Activated T-helper 2 cell treated with anti-CD3 and anti-CD28 coated beads, Interferon-gamma antibody, Interleukin-2, Interleukin-4, amounts not matched to agents 10 μg/mL and 5 μg/mL and 100 μg/mL, durations not matched to agents 14 hours and 24 hours and 36 hours (primary cell): ENCODE measurements at regions not wholly inside any gene's neighbourhood (a gene's known extent, or its start where the extent isn't known, plus 50 kb on each side); places are given as distances from the start of the nearest gene placed in this dataset.

Experiments used
- DNase-seq: peaks from one replicate; pipeline ENCODE4 v3.0.0; 2021; ENCODE audit warnings: low spot score
- H3K27ac Mint-ChIP-seq: one replicate; pipeline ENCODE4 v1.8.0; 2021; ENCODE audit warnings: mixed read lengths
- H3K27me3 Mint-ChIP-seq: one replicate; pipeline ENCODE4 v1.8.0; 2021; ENCODE audit warnings: low read depth, mixed read lengths
- H3K36me3 Mint-ChIP-seq: one replicate; pipeline ENCODE4 v1.8.0; 2021; ENCODE audit warnings: low read depth, mixed read lengths
- H3K4me1 Mint-ChIP-seq: one replicate; pipeline ENCODE4 v1.8.0; 2021; ENCODE audit warnings: low read depth, mixed read lengths
- H3K4me3 Mint-ChIP-seq: one replicate; pipeline ENCODE4 v1.8.0; 2021; ENCODE audit warnings: low read depth, mild to moderate bottlenecking, moderate library complexity, mixed read lengths
- H3K9me3 Mint-ChIP-seq: one replicate; pipeline ENCODE4 v1.8.0; 2021; ENCODE audit warnings: mixed read lengths
- intact Hi-C: fragments of 100-400 bp; cut with micrococcal nuclease; formaldehyde crosslinking; loops from one replicate; pipeline ENCODE4 v1.15.1; 2023

DNA sequence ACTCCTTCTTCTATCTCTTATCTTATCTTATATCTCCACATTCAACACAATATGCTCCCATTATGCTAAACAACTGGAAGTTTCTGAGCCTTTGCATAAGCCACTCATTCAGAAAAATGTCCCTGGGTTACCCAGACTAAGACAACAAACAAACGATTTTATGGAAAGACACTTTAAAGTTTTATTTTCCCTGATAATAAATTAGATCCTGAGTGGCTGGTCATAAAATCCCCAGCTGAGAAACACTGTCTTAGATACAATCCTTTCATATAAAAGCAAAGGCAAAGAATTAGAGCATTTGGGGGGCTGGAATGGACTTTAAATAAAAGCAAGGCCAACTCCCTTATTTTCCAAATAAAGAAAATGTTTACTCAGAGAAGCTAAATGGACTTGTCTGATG lies 322.3 kb downstream of the GBE1 start:
- no peaks in the 10 kb centered on the region for H3K4me1 Mint-ChIP-seq
- no peak overlapping the region for H3K27ac Mint-ChIP-seq
- no peaks in the 10 kb centered on the region for H3K27me3 Mint-ChIP-seq
- no peaks in the 10 kb centered on the region for H3K36me3 Mint-ChIP-seq
- intact Hi-C loops: no loop called here
- H3K4me3 Mint-ChIP-seq: no peak overlapping the region
- DNase-seq: no peak
- no peaks in the 10 kb centered on the region for H3K9me3 Mint-ChIP-seq

DNA sequence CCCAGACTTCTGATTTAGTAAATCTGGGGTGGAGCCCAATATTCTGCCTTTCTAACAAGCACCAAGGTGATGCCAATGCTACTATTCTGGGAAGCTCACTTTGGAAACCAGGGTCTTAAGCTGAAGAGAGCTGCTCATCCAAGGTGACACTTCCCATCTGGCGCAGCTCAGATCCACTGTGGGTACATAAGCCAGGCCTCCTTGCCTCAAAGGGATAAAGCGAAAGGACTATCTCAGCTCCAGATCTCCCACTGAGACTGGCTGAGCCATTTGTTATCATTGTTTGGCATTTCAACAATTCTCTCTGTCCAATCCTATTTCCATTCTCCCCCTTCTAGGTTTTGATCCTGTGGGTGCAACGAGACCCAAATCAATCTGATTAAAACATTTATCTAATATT lies 323.8 kb downstream of the GBE1 start:
- DNase-seq: no peak
- no peaks in the 10 kb centered on the region for H3K36me3 Mint-ChIP-seq
- no peaks in the 10 kb centered on the region for H3K4me1 Mint-ChIP-seq
- H3K27ac Mint-ChIP-seq: no peak overlapping the region
- H3K9me3 Mint-ChIP-seq: no peaks in the 10 kb centered on the region
- H3K4me3 Mint-ChIP-seq: no peak overlapping the region
- no peaks in the 10 kb centered on the region for H3K27me3 Mint-ChIP-seq
- intact Hi-C loops: no loop called here

DNA sequence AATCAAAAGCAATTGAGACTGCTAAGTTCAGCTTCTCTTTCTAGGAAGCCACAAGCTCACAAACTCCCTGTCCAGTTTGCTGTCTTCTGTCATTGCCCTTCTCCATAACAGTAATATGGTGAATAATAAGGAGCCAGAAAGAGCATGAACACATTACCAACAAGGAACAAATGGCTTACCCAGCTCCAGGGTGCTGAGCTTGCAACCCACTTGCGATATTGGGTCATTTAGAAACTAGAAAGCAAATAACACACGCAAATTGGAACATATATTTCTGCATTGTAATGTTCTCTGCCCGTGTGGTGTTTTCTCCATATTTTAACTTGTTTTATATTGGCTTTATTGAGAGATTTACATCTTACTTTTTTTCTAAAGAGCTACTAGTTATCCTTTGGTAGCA lies 325.3 kb downstream of the GBE1 start:
- H3K36me3 Mint-ChIP-seq: no peaks in the 10 kb centered on the region
- no peak for DNase-seq

DNA sequence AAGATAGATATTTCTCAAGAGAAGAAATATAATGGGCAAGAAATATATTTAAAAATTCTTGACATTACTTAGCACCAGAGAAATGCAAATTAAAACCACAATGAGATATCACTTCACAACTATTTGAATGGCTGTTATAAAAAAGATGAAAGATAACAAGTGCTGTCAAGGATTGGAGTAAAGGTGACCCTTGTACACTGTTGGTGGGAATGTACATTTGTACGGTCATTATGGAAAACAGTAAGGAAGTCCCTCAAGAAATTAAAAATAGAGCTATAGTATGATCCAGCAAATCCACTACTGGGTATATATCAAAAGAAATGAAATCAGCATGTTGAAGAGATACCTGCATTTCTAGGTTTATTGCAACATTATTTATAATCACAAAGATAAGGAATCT lies 326.4 kb downstream of the GBE1 start:
- Mint-ChIP-seq H3K27ac (no peak overlapping the region), H3K4me1 (no peaks in the 10 kb centered on the region), H3K36me3 (no peaks in the 10 kb centered on the region), H3K27me3 (no peaks in the 10 kb centered on the region), H3K4me3 (no peak overlapping the region), H3K9me3 (no peaks in the 10 kb centered on the region)
- no peak for DNase-seq
- intact Hi-C loops: no loop called here

More for the DNA sequence above, 325.3 kb downstream of the GBE1 start:
- intact Hi-C loops: no loop called here
- H3K9me3 Mint-ChIP-seq: no peaks in the 10 kb centered on the region
- H3K4me3 Mint-ChIP-seq: no peak overlapping the region
- H3K27me3 Mint-ChIP-seq: no peaks in the 10 kb centered on the region
- no peaks in the 10 kb centered on the region for H3K4me1 Mint-ChIP-seq
- H3K27ac Mint-ChIP-seq: no peak overlapping the region

DNA sequence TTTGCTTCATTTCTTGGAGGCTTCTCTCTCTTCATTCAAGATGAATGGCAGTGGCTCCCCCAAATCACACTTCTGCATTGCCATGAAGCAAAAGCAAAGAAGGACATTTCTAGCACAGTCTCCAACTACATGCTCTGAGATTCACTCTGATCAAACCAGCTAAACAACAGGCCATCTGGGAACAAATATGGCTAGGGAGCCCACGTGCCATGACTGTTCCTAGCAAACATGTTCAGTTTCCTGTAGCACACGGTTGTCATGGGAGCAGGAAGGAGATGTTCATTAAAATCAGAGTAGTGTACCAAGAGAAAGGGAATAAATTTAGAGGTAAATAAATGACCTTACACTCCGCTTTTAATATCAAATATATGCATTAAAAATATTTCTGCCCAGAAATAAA lies 327.3 kb downstream of the GBE1 start:
- Mint-ChIP-seq H3K9me3 (no peaks in the 10 kb centered on the region), H3K27me3 (no peaks in the 10 kb centered on the region), H3K36me3 (no peaks in the 10 kb centered on the region), H3K4me3 (no peak overlapping the region), H3K4me1 (no peaks in the 10 kb centered on the region), H3K27ac (no peak overlapping the region)
- intact Hi-C loops: no loop called here
- DNase-seq: no peak

DNA sequence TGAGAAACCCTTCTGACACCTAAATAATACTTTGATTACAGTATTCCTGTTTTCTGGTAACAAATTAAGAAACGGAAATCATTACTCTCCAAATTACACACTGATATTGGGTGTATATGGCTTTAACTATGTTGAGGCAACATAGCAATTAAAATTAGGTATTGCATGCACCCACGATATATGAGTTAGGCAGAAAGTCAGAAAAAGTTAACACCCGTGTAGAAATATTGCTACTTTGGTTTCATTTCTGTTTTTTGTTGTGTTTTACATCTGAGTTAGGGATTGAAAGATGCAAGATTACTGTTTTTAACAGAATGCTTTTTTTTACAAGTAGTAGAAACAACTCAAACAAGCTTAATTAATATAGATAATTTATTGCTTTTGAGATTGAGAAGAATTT lies 327.8 kb downstream of the GBE1 start:
- intact Hi-C loops: no loop called here
- H3K4me3 Mint-ChIP-seq: no peak overlapping the region
- no peaks in the 10 kb centered on the region for H3K36me3 Mint-ChIP-seq
- no peak for DNase-seq
- no peaks in the 10 kb centered on the region for H3K9me3 Mint-ChIP-seq
- H3K27me3 Mint-ChIP-seq: no peaks in the 10 kb centered on the region
- no peak overlapping the region for H3K27ac Mint-ChIP-seq
- H3K4me1 Mint-ChIP-seq: no peaks in the 10 kb centered on the region

DNA sequence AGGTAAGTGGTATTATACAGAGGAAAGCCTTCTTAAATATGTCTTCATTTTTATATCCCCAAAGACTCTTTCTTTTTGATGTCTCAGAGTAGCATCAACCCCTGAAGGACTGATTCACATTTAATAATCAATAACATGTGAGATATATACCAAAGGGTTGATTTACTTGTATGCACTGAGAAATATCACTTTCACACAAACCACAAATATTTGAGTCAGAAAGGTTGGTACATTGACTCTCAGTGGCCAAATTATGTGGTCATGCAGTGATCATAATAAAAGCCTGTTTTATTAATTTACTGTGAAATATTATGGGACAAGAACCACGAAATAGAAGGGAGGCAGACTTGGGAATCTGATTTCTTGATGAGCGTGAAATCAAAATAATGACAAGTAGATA lies 329.0 kb downstream of the GBE1 start:
- intact Hi-C loops: no loop called here
- Mint-ChIP-seq H3K4me1 (no peaks in the 10 kb centered on the region), H3K9me3 (no peaks in the 10 kb centered on the region), H3K27me3 (no peaks in the 10 kb centered on the region), H3K27ac (no peak overlapping the region), H3K36me3 (no peaks in the 10 kb centered on the region), H3K4me3 (no peak overlapping the region)
- no peak for DNase-seq

DNA sequence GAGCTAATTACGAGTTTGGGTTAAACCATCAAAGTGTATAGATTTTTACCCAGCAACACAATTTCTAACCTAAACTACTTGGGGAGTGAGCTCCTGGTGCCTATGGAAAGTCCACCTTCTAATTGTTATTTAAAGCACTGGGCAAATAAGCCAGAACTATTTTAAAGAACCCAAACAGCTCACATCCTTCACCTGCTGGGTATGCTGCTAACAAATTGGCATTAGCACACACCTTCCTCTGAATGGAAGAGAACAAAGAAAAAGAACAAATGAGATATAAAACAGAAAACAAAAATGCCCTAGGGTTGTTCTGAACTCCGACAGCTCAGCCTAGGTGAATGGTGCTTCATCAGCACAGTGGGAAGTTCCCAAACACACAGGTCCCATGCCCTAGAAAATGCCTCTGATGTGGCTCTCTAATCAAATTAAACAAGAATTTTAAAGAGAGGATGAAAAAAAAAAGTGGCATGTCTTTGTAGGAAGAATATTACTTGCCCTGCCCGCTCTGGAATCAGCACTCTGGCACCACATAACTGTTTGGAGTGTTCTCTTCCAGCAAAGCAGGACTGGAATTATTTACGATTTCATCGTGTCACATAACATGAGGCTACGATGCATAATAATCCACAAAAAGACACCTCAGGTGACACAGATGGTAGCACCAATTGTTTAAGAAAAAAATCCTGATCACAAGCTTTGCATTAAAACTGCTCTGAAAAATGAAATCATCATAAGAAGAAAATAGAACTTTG lies 334.4 kb downstream of the GBE1 start:
- Mint-ChIP-seq H3K36me3 (no peaks in the 10 kb centered on the region), H3K4me3 (no peak overlapping the region), H3K9me3 (no peaks in the 10 kb centered on the region), H3K4me1 (no peaks in the 10 kb centered on the region), H3K27ac (no peak overlapping the region), H3K27me3 (no peaks in the 10 kb centered on the region)
- intact Hi-C loops: no loop called here
- no peak for DNase-seq

DNA sequence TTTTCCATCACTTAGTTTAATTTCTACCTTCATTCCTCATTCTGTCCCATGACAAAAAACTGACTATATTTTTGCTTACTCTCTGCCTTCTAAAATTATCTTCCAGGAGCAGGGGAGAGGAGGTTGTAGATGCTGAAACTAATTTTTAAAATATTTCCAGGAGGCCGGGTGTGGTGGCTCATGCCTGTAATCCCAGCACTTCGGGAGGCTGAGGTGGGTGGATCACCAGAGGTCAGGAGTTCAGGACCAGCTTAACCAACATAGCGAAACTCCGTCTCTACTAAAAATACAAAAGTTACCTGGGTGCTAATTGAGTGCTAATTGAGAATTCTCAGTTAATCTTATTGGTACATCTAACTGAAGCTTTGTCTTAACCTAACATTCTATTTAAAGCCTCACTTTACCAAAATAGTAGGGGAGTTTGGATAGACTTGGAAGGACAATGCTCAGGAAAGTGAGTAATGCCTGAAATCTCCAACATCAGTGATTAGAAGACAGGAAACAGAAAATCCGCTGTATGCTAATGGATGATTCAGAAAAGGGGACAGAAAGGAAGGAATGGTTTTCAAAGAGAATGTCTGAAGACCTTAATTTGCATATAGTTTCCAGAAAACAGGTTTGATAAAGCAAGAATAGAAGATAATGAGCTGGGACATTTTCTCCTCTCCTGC lies 336.1 kb downstream of the GBE1 start:
- no peaks in the 10 kb centered on the region for H3K27me3 Mint-ChIP-seq
- H3K27ac Mint-ChIP-seq: no peak overlapping the region
- H3K36me3 Mint-ChIP-seq: no peaks in the 10 kb centered on the region
- intact Hi-C loops: no loop called here
- H3K4me1 Mint-ChIP-seq: no peaks in the 10 kb centered on the region
- DNase-seq: no peak
- H3K4me3 Mint-ChIP-seq: no peak overlapping the region
- no peaks in the 10 kb centered on the region for H3K9me3 Mint-ChIP-seq

DNA sequence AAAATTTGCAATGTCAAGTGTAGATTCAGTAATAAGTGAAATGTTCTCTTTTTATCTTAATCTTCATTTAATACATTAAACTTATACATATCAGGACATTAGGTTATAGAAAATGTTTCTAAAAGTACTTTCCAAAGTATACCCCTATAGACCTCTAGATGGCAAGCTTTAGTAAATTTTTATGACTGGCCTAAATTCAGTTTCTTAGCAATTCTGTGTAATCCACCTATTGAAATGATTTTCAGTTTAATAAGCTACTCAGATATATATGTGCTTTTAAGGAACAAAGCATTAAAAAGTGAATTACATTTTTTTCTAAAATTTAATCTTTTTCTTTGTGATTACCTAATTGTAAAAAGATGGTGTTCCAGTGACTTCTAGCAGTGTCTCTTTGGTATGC lies 342.2 kb downstream of the GBE1 start:
- no peaks in the 10 kb centered on the region for H3K27me3 Mint-ChIP-seq
- no peak for DNase-seq
- no peaks in the 10 kb centered on the region for H3K4me1 Mint-ChIP-seq
- H3K9me3 Mint-ChIP-seq: no peaks in the 10 kb centered on the region
- intact Hi-C loops: no loop called here
- H3K27ac Mint-ChIP-seq: no peak overlapping the region
- H3K36me3 Mint-ChIP-seq: no peaks in the 10 kb centered on the region
- H3K4me3 Mint-ChIP-seq: no peak overlapping the region

DNA sequence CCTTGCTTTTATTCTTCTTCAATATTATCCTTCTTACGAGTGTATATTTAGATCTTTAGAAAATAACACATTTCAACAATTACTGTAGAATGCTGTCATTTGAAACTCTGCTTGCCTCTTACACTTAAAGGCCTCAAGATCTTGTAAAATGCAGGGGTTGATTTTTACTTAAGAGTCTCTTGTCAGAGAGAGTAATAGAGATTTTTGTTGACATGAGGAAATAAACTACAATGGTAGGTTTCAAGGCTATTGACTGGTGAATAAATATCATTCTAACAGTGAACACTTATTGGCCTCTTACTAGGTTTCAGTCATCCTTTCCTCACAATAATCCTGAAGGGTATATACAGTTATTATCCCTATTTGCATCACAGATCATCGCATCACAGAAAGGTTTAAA lies 344.6 kb downstream of the GBE1 start:
- Mint-ChIP-seq H3K4me3 (no peak overlapping the region), H3K9me3 (no peaks in the 10 kb centered on the region), H3K36me3 (no peaks in the 10 kb centered on the region), H3K27me3 (no peaks in the 10 kb centered on the region), H3K27ac (no peak overlapping the region), H3K4me1 (no peaks in the 10 kb centered on the region)
- no peak for DNase-seq
- intact Hi-C loops: no loop called here

DNA sequence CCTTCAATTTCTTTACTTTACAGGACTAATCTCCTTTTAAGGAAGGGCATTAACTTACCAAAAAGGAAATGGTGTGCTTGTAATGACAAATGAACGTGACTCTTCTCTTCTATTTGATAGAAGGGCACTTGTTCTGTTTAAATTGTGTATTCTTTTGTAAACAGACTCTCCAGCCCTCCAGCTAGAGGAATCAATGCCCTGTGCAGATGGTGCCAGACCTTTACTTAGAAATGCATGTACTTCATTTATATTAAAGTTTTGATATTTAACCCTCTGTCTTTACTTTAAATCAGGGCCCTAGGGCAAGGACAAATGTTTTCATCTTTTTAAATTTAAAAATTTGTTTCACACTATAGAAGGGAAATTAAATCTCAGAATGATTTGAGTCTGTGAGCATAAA lies 355.1 kb downstream of the GBE1 start:
- DNase-seq: no peak
- H3K4me1 Mint-ChIP-seq: no peaks in the 10 kb centered on the region
- no peak overlapping the region for H3K4me3 Mint-ChIP-seq
- no peak overlapping the region for H3K27ac Mint-ChIP-seq
- no peaks in the 10 kb centered on the region for H3K9me3 Mint-ChIP-seq
- H3K36me3 Mint-ChIP-seq: no peaks in the 10 kb centered on the region
- no peaks in the 10 kb centered on the region for H3K27me3 Mint-ChIP-seq
- intact Hi-C loops: no loop called here

DNA sequence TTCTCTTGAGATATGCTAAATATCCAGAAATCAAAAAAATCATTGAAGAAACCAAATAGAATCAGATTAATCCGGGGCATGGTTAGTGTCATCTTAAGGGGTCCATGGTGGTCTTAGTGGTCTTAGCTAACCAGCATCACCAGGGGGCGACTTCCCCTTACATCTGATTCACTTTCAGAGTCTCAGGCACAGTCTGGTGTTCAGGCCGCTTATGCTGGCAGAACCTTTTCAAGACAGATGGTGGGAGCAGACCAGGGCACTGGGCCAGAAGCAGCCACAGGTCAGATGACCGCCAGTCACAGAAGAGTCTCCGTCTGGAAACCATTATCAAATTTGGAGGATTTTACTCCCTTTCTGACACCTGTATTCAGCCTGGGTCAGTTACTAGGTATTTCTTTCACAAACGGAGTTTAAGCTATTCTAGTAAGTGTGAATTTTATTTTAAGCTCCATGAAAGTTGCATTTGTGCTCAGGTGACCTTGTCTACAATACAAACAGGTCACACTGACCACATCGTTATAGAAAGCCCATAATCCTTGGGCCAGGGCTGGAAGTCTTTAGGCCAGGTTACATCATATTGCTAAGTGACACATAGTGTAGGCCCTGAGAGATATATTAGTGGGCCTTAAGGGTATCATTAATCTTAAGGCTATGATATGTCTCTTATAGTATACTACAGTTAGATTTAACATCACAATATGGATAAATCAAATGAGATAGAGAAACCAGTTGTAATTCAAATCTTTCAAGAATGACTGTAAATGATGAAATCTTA lies 365.5 kb downstream of the GBE1 start:
- Mint-ChIP-seq H3K4me1 (no peaks in the 10 kb centered on the region), H3K27ac (no peak overlapping the region), H3K9me3 (no peaks in the 10 kb centered on the region), H3K36me3 (no peaks in the 10 kb centered on the region), H3K4me3 (no peak overlapping the region), H3K27me3 (no peaks in the 10 kb centered on the region)
- DNase-seq: no peak
- intact Hi-C loops: no loop called here
